ENCODE measurements at regions not wholly inside any gene's neighbourhood (a gene's known extent, or its start where the extent isn't known, plus 50 kb on each side); places are given as distances from the start of the nearest gene placed in this dataset.
A peak's percentile ranks its signal among the peaks of the same experiment; 100 is the strongest.

- no peak for TF ChIP-seq POLR2A (IDR thresholded peaks at IDR 0.05)
- TF ChIP-seq EP300 (IDR thresholded peaks at IDR 0.05) = no peak
- TF ChIP-seq CTCF (IDR thresholded peaks at IDR 0.05) = no peak
- no peak for TF ChIP-seq POLR2AphosphoS5 (IDR thresholded peaks at IDR 0.05)
- DNase-seq = peak in 1 of 2 donors; percentile 66
- no peak overlapping the region for H3K27ac ChIP-seq
- H3K36me3 ChIP-seq = no peaks in the 10 kb centered on the region
- intact Hi-C loops (cut with DNase I; ENCODE audit: low total_unique reads) = no loop called here
- WGBS, 5 donors = 4 to 11% (median 10%) methylated on average over 3 of the region's 3 CpGs
- no peak overlapping the region for H3K4me3 ChIP-seq
- no peaks in the 10 kb centered on the region for H3K27me3 ChIP-seq
- H3K9me3 ChIP-seq = no peaks in the 10 kb centered on the region
- peaks cover 0 to 24% (median 14%) of the 10 kb centered on the region in 4 donors for H3K4me1 ChIP-seq
Observed at GRCh38 chr12:67456431-67456901, 187.3 kb downstream of the CAND1 start.

- Histone ChIP-seq H3K27ac (peak overlapping the region in 1 of 5 donors; percentile 25), H3K4me1 (peaks cover 0 to 24% (median 14%) of the 10 kb centered on the region in 4 donors), H3K36me3 (no peaks in the 10 kb centered on the region), H3K27me3 (no peaks in the 10 kb centered on the region), H3K4me3 (no peak overlapping the region), H3K9me3 (no peaks in the 10 kb centered on the region)
- intact Hi-C loops (cut with DNase I; ENCODE audit: low total_unique reads) = no loop called here
- WGBS, 5 donors = 2 to 76% (median 40%) methylated on average over 2 of the region's 2 CpGs
- DNase-seq = no peak
- no peak for TF ChIP-seq EP300 (IDR thresholded peaks at IDR 0.05)
- no peak for TF ChIP-seq CTCF (IDR thresholded peaks at IDR 0.05)
- TF ChIP-seq POLR2AphosphoS5 (IDR thresholded peaks at IDR 0.05) = no peak
- no peak for TF ChIP-seq POLR2A (IDR thresholded peaks at IDR 0.05)
Observed at GRCh38 chr12:67457136-67457535, 188.0 kb downstream of the CAND1 start.

- TF ChIP-seq CTCF (IDR thresholded peaks at IDR 0.05) = peak in 1 of 7 experiments; percentile 15
- TF ChIP-seq POLR2A (IDR thresholded peaks at IDR 0.05) = no peak
- Histone ChIP-seq H3K27ac (peak overlapping the region in 1 of 5 donors; percentile 25), H3K9me3 (no peaks in the 10 kb centered on the region), H3K27me3 (no peaks in the 10 kb centered on the region), H3K4me1 (peaks cover 0 to 24% (median 14%) of the 10 kb centered on the region in 4 donors), H3K4me3 (no peak overlapping the region), H3K36me3 (no peaks in the 10 kb centered on the region)
- intact Hi-C loops (cut with DNase I; ENCODE audit: low total_unique reads) = no loop called here
- peak in 1 of 2 donors; percentile 28 for DNase-seq
- 71 to 82% (median 80%) methylated on average over 11 of the region's 11 CpGs for WGBS, 5 donors
Observed at GRCh38 chr12:67457778-67458665, 188.9 kb downstream of the CAND1 start.

- Histone ChIP-seq H3K4me1 (peaks cover 0 to 24% (median 14%) of the 10 kb centered on the region in 4 donors), H3K27ac (no peak overlapping the region), H3K4me3 (no peak overlapping the region), H3K27me3 (no peaks in the 10 kb centered on the region), H3K9me3 (no peaks in the 10 kb centered on the region), H3K36me3 (no peaks in the 10 kb centered on the region)
- no peak for DNase-seq
- TF ChIP-seq POLR2AphosphoS5 (IDR thresholded peaks at IDR 0.05) = no peak
- no peak for TF ChIP-seq EP300 (IDR thresholded peaks at IDR 0.05)
- TF ChIP-seq CTCF (IDR thresholded peaks at IDR 0.05) = no peak
- TF ChIP-seq POLR2A (IDR thresholded peaks at IDR 0.05) = no peak
- intact Hi-C loops (cut with DNase I; ENCODE audit: low total_unique reads) = no loop called here
- WGBS, 5 donors = 64 to 86% (median 82%) methylated on average over 1 of the region's 1 CpG
Observed at GRCh38 chr12:67459173-67459572, 189.4 kb upstream of the DYRK2 start.

Data from stomach (tissue), 8 donors.